Vagina (tissue), 2 donors: ENCODE measurements at regions not wholly inside any gene's neighbourhood (a gene's known extent, or its start where the extent isn't known, plus 50 kb on each side); places are given as distances from the start of the nearest gene placed in this dataset.

ENCODE experiments used
- DNase-seq, 2 donors: peaks; one replicate each; pipeline ENCODE4 v3.0.0-alpha.2; 2017; ENCODE audit errors: extremely low spot score in 2 of 2
- H3K27ac ChIP-seq: fragments of 200-600 bp; sonication (generic); one replicate; pipeline ENCODE4 v1.5.1; 2019
- H3K27me3 ChIP-seq: fragments of 200-600 bp; sonication (generic); one replicate; pipeline ENCODE4 v1.5.1; 2019
- H3K36me3 ChIP-seq, 2 donors: fragments of 200-600 bp; sonication (generic); one replicate each; pipeline ENCODE4 v1.5.1; 2017 to 2019
- H3K4me1 ChIP-seq: fragments of 200-600 bp; sonication (generic); one replicate; pipeline ENCODE4 v1.5.1; 2019
- H3K4me3 ChIP-seq, 2 donors: fragments of 200-600 bp; sonication (generic); 1 replicate in 1 of 2; 2 replicates in 1 of 2; pipeline ENCODE4 v1.5.1; 2016 to 2019
- H3K9me3 ChIP-seq: fragments of 200-600 bp; sonication (generic); one replicate; pipeline ENCODE4 v1.5.1; 2019
- POLR2A ChIP-seq, 2 donors: fragments of 450-650 bp; IDR thresholded peaks; one replicate each; pipeline ENCODE4 v1.6.1; 2017; ENCODE audit warnings: antibody characterized with exemption in 2 of 2, mild to moderate bottlenecking in 2 of 2, moderate library complexity in 2 of 2
- POLR2AphosphoS5 ChIP-seq, 2 donors: sonication (generic); formaldehyde crosslinking; IDR thresholded peaks; one replicate each; pipeline ENCODE4 v1.9.0; 2017; ENCODE audit warnings: antibody characterized with exemption in 2 of 2, mild to moderate bottlenecking in 2 of 2, low read depth in 1 of 2; ENCODE audit not compliant: insufficient read depth in 1 of 2
- intact Hi-C: fragments of 100-400 bp; cut with DNase I; formaldehyde crosslinking; loops from one replicate; pipeline ENCODE4 v1.15.1; 2023
- TF ChIP-seq, protein P1 (sequence below), 3 experiments: fragments of 450-650 bp in 2 of 3; fragments of 200-600 bp in 1 of 3; sonication (generic) in 1 of 3; IDR thresholded peaks; one replicate each; pipeline ENCODE4 v1.5.1; 2017 to 2019; ENCODE audit warnings: antibody characterized with exemption in 3 of 3, mild to moderate bottlenecking in 2 of 3, moderate library complexity in 2 of 3

DNA sequence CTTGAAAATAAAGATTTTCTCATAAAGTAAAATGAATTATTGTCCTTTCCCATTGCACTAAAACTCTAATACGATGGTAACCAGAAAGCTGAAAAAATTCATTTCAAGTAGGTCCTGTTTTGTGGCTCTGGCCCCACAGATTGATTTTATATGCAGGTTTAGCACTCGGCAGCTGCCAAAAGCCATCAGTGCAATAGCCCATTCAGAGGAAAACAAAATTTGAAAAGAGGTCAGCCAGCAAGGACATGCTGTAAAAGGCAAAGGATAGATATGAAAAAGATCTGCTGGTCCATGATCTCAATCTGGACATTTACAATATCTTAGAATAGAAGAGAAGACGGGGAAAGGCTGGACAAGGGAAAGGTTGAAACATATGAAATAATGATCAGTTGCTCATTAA is 414.8 kb upstream of the NOVA1 start:
- Histone ChIP-seq H3K4me1 (no peaks in the 10 kb centered on the region), H3K9me3 (no peaks in the 10 kb centered on the region), H3K36me3 (no peaks in the 10 kb centered on the region), H3K27ac (no peak overlapping the region), H3K27me3 (no peaks in the 10 kb centered on the region), H3K4me3 (no peak overlapping the region)
- TF ChIP-seq POLR2AphosphoS5 (IDR thresholded peaks at IDR 0.05; ENCODE audit: insufficient read depth in 1 of 2, low read depth in 1 of 2) (no peak), POLR2A (IDR thresholded peaks at IDR 0.05) (no peak)
- TF ChIP-seq, protein P1, sequence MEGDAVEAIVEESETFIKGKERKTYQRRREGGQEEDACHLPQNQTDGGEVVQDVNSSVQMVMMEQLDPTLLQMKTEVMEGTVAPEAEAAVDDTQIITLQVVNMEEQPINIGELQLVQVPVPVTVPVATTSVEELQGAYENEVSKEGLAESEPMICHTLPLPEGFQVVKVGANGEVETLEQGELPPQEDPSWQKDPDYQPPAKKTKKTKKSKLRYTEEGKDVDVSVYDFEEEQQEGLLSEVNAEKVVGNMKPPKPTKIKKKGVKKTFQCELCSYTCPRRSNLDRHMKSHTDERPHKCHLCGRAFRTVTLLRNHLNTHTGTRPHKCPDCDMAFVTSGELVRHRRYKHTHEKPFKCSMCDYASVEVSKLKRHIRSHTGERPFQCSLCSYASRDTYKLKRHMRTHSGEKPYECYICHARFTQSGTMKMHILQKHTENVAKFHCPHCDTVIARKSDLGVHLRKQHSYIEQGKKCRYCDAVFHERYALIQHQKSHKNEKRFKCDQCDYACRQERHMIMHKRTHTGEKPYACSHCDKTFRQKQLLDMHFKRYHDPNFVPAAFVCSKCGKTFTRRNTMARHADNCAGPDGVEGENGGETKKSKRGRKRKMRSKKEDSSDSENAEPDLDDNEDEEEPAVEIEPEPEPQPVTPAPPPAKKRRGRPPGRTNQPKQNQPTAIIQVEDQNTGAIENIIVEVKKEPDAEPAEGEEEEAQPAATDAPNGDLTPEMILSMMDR (IDR thresholded peaks at IDR 0.05) = no peak
- intact Hi-C loops = no loop called here
- DNase-seq = no peak

DNA sequence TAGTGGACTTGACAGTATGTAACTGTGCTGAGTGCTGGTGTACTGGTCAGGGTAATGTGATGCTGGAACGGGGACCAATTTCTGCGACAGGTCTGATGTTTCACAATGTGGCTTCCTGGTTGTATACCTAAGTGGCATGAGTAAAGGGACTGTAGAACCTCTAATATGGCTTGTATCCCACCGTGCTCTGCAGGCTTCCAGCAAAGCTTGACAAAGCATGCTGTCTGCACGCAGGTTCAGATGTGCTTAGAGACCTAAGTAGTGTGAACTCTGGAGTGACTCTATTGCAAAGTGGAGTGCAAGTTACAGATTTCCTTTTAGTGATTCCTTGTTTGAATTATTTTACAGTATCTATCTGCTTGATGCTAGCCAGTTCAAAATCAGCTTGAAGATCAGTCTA is 415.8 kb upstream of the NOVA1 start:
- H3K9me3 ChIP-seq = no peaks in the 10 kb centered on the region
- no peak overlapping the region for H3K4me3 ChIP-seq
- H3K27me3 ChIP-seq = no peaks in the 10 kb centered on the region
- no peaks in the 10 kb centered on the region for H3K36me3 ChIP-seq
- intact Hi-C loops = no loop called here
- no peaks in the 10 kb centered on the region for H3K4me1 ChIP-seq
- TF ChIP-seq POLR2A (IDR thresholded peaks at IDR 0.05) = no peak
- TF ChIP-seq, protein P1 (IDR thresholded peaks at IDR 0.05) = no peak
- no peak for TF ChIP-seq POLR2AphosphoS5 (IDR thresholded peaks at IDR 0.05; ENCODE audit: insufficient read depth in 1 of 2, low read depth in 1 of 2)
- no peak overlapping the region for H3K27ac ChIP-seq
- DNase-seq = no peak

DNA sequence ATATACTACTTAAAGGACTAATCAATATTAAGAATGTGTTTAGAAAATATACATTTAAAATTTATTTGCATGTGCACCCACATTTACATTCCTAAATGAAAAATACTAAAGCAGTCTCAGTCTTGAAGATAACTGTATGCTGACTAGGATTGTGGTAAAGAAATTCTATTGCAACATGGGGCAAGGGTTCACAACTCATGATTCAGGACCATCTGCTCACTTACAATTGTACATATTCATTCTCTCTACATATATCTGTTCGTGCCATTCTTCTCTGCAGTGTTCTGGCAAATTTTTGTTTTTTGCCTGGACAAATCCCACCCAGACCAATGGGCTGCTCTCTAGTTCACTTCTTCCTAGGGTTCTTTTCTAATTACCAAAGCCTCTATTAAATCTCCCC is 417.2 kb upstream of the NOVA1 start:
- no peaks in the 10 kb centered on the region for H3K9me3 ChIP-seq
- no peak for DNase-seq
- no peaks in the 10 kb centered on the region for H3K27me3 ChIP-seq
- TF ChIP-seq POLR2AphosphoS5 (IDR thresholded peaks at IDR 0.05; ENCODE audit: insufficient read depth in 1 of 2, low read depth in 1 of 2) = no peak
- TF ChIP-seq POLR2A (IDR thresholded peaks at IDR 0.05) = no peak
- TF ChIP-seq, protein P1 (IDR thresholded peaks at IDR 0.05) = no peak
- H3K27ac ChIP-seq = no peak overlapping the region
- H3K36me3 ChIP-seq = no peaks in the 10 kb centered on the region
- intact Hi-C loops = no loop called here
- H3K4me3 ChIP-seq = no peak overlapping the region
- H3K4me1 ChIP-seq = no peaks in the 10 kb centered on the region

DNA sequence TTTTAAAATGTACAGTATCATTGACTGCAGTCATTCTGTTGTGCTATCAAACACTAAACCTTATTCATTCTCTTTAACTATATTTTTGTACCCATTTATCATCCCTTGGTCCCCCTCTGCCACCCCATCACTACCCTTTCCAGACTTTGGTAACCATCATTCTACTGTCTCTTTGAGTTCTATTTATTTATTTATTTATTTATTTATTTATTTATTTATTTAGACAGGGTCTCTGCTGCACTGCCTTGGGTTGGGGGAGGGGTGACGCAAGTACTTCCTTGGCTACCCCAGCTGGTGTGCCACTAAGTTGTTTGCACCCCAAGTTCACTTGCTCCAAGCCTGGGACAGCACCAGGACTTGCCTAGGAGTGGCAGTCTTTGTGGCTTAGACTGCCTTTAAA is 427.8 kb upstream of the NOVA1 start:
- no peak for DNase-seq
- intact Hi-C loops = no loop called here
- Histone ChIP-seq H3K36me3 (no peaks in the 10 kb centered on the region), H3K9me3 (no peaks in the 10 kb centered on the region), H3K4me3 (no peak overlapping the region), H3K27me3 (no peaks in the 10 kb centered on the region), H3K4me1 (no peaks in the 10 kb centered on the region), H3K27ac (no peak overlapping the region)
- TF ChIP-seq, protein P1 (IDR thresholded peaks at IDR 0.05) = no peak
- TF ChIP-seq POLR2A (IDR thresholded peaks at IDR 0.05) (no peak), POLR2AphosphoS5 (IDR thresholded peaks at IDR 0.05; ENCODE audit: insufficient read depth in 1 of 2, low read depth in 1 of 2) (no peak)

DNA sequence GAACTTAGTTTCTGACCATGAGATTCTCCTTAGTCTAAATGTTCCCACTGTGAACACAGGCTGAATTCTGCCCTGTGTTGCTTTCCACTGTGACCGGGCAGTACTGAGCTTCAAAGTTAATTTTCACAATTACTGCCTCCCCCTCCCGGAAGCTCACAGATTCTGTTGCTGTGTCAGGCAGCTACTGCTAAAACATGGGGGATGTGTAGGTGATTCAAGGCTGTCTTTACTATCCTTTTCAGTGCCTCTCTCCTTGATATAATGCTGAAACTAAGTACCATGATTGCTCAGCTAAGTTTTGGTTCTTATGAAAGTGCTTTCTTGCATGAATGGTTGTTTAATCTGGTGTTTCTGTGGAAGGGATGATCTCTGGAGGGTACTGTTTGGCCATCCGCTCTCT is 428.3 kb upstream of the NOVA1 start:
- Histone ChIP-seq H3K4me1 (no peaks in the 10 kb centered on the region), H3K9me3 (no peaks in the 10 kb centered on the region), H3K27me3 (no peaks in the 10 kb centered on the region), H3K27ac (no peak overlapping the region), H3K36me3 (no peaks in the 10 kb centered on the region), H3K4me3 (no peak overlapping the region)
- DNase-seq = no peak
- TF ChIP-seq, protein P1 (IDR thresholded peaks at IDR 0.05) = no peak
- TF ChIP-seq POLR2AphosphoS5 (IDR thresholded peaks at IDR 0.05; ENCODE audit: insufficient read depth in 1 of 2, low read depth in 1 of 2) (no peak), POLR2A (IDR thresholded peaks at IDR 0.05) (no peak)
- intact Hi-C loops = no loop called here
